ENCODE measurements at regions not wholly inside any gene's neighbourhood (a gene's known extent, or its start where the extent isn't known, plus 50 kb on each side); places are given as distances from the start of the nearest gene placed in this dataset.
"Not testable (repeated sequence)": the region's sequence is repeated elsewhere in the genome, so short reads cannot be mapped to it uniquely, and the experiment has no call there.

DNA sequence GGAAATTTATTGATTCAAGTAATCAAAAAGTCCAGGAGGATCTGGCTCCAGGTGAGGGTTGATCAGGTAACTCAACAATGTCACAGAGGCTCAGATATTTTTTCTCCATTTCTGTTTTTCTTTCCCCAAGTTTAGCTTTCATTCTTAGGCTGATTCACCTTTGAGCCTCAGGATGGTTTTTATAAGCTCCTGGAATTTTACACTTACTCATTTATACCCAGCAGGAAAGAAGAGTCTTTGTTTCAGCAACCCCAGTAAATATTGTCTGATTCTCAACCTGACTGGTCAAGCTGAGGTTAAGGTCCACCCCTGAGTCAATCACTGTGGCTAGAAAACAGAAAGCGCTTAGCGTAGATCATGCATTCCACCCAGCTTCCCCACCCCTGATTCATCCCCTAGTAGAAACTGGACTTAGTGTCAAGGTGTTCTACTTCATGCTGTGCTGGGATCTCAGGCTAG, 500.6 kb downstream of the KIF4B start:
- DNase-seq = no peak

DNA sequence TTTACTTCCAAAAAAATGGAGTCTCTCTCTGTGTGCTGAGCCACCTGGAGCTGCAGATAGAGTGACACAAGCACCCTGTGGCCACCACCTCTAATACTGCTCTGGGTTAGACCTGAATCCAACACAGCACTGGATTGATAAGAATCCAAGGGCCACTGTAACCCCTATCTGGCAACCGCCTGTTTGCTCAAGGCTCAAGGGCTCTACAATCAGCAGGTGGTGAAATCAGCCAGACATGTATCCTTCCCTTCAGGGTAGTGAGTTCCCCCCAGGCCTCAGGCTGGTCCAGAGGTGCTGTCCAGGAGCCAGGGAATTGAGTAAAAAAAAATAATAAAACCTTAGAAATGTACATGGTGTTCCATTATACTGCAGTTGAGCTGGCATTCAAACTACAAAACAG, 509.0 kb downstream of the KIF4B start:
- DNase-seq = no peak

DNA sequence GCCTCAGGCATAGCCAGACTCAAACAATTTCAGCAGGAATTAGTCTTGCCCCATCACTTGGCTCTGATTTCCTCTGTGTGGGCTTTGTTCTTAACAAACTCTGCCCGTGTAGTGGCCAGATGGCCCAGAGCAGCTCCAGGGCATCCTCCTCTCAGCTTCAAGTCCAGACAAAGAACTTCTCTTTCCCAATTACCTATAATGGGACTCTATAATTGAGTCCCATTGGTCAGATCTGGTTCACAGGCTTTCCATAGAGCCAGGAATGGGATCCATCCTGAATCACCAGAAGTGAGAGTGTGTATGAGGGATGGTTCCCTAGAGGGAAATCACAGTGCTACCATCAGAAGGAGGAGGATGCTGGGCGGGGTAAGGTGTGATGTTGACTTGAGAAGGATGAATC, 515.8 kb downstream of the KIF4B start:
- DNase-seq = peak; percentile 31

DNA sequence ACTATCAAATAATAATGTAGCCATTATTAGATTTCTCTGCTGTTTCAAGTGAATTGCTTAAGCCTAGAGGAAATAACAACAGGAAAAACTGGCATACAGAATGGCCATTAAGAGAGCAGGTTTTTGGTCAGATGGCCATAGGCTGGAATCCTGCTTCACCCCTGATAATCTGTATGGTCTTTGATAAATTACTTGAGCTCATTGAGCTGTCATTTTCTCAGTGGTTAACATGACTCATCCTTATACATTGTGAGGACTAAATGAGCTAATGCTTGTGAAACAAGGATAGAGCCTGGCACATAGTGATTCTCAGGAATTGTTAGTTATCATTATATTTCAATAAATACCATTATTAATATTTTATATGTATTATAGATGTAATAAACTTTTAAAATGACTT, 516.5 kb downstream of the KIF4B start:
- DNase-seq = no peak

DNA sequence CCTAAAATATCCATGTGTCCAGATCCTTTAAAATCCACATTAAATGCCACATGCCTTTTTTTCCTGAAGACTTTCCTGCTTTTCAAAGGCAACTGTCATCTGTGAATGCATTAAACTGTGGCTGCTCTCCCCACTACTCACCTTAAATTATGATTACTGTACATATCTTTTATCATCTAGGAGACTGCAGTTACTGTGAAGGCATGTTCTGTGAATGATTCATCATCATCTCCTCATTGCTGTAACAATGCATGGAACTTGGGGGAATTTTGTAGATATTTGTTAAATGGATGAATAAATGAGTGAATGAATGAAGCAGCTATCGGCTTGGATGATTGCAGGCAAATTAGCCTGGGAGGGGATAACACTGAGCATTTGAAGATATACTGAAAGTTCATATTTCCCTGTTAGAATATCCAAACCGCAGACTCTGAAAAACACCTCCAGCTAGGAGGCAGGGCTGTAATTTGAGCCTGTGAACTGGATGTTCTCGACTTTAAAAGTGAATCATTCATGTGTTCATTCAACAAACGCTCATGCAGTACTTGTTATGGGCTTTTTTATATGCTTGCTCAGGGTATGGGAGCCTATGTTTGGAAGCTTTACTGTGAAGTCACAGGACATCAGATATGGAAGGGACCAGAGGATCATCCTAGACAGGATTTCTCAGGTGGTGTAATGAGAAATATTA, 519.2 kb downstream of the KIF4B start:
- no peak for DNase-seq

DNA sequence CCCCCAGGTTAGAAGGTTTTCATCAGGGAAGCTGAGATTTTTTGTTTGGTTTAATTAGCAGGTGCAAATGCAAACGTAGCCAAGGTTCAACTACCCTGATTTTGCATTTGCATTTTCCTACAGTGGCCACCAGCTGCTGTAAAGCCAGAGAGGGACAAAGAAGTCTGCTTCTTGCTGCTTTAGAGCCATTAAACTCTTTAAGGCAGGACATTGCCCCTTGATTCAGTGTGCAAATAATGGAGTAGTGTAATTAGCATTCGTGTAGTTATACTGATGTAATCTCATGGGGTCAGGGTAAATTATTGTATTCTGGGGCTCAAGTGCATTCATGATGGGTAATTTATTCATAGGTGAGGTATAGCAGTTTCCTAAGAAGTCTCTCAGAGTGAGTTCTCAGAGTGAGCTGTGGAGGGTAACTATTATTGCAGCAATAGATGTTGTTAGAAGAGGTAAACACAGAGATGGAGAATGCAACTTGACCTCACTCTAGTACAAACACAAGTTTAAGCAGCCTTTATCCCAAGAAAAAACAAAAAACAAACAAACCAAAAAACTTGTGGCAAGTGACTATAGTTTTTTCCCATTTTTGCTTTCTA, 526.5 kb downstream of the KIF4B start:
- peak; percentile 61 for DNase-seq

DNA sequence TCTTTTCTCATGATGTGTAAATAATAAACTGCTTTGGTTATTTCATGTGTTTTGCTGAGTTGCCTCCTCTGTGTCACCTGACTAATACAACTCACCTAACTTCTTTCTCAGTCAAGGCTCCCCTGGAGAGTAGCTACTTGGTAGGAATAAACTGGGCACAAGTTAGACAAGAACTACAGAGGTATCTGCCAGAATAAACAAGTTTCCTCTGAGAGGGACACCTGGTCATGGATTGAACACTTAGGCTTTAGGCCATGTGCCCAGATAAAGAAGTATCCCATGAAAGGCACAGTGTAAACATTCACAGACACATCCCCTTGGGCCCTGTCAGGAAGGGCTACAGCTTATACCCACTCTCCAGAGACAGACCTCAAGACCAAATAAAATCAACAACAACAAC, 532.5 kb downstream of the KIF4B start:
- no peak for DNase-seq

DNA sequence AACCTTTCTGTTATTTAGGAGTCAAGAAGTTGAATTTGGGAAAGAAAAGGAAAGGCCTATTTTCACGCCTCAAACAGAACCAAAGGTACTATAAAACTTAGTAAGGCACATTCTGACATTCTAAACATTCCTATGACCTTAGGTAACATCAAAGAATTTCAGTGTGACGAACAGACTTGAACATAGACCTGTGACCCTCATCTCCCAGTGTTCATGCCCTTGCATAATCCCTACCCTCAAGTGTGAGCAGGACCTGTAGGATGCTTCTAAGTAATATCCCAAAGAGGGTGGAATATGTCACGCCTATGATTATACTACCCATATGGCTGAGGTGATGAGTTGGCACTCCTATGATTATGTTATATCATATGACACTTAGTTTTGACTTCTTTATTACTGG, 540.9 kb downstream of the KIF4B start:
- DNase-seq = no peak

DNA sequence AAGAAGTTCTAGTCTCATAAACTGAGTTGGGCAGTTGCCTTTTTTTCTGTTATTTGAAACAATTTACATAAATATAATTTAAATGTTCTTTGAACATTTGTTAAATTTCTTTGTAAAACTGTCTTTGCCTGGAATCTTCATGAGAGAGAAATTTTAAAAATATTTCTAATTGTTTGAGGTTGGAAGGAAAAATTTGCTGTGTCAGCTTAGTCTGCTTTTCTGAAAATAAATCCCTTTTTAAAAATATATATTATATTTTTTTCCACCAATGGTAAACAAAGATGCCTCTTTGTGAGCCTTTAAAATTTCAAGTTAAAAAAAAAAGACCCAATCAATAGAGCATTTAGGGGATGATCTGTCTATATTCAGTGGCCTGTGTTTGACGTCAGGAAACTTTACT, 542.7 kb downstream of the KIF4B start:
- DNase-seq = no peak

DNA sequence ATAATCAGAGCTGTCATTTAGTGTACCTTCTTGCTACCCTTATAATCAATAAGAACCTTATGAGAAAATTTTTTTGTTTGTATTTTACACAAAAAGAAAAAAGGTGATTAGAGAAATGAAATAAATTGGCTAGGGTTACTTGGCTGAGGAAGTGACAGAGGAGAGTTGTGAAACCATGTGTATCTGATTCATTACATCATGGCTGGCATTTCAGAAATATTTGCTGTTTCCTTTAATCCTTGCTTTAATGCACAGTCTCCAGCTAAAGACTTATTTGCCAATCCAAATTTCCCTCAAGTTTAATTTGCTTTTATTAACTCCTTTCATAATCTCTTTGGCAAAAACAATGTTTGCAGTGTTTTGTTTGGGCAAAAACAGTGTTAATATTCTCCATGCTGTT, 543.1 kb downstream of the KIF4B start:
- DNase-seq = no peak

DNA sequence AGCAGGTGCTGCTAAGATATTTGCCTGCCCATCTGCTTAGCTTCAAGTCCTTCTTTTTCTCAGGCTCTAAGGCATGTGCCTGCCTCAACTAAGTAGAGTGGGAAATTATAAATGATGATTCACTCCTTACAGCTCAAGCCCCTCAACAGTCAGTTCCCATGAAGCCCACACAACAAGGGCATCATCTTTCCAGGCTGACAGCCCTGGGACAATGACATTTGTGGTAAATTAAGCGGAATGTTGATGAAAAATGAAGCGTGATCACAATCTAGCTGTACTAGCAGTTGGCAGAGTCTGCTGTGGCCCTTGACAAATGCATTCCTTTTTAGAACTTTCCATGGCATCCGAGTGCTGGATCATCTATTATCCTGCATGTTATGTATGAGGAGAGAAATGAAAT, 548.6 kb downstream of the KIF4B start:
- no peak for DNase-seq

DNA sequence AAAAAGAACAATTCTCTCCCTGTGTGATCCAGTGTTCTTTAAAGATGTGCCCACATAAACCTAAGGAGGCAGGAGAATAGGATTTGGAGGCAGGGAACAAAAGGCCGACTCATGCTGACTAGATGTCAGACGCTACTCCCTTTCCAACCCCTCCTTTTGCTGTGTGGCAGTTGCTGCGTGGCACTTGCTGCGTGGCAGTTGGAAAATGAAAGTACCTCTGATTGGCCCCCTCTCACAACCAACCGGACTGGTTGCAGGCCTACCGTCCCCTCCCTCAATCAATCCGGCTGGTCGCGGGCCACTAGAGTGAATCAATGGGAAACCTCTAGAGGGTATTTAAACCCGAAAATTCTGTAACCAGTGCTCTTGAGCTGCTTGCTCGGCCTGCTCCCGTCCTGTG, 551.0 kb downstream of the KIF4B start:
- no peak for DNase-seq

DNA sequence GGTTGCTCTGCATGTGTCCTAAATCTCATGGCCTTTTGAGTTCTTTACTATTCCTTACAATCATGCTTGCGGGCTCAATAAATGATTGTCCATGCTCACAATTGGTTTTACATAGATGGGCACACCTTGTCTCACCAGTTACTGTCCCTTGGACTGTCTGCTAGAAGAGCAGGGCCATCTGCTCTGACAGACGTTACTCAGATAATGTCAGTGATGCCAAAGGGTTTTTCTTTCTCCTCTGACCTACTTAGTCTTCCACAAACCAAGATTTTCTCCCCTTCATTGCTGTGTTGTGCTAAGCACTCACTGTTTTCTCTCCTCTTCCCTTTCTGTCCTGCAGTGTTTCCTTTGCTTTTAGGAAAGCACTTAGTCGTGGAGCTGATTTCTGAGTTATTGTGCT, 562.3 kb downstream of the KIF4B start:
- no peak for DNase-seq

DNA sequence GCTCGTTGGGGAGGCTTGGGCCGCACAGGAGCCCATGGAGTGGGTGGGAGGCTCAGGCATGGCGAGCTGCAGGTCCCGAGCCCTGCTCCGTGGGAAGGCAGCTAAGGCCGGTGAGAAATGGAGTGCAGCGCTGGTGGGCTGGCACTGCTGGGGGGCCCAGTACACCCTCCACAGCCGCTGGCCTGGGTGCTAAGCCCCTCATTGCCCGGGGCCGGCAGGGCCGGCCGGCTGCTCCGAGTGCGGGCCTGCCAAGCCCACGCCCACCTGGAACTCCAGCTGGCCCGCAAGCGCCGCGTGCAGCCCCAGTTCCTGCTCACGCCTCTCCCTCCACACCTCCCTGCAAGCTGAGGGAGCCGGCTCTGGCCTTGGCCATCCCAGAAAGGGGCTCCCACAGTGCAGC, 573.3 kb downstream of the KIF4B start:
- not testable (repeated sequence) for DNase-seq

DNA sequence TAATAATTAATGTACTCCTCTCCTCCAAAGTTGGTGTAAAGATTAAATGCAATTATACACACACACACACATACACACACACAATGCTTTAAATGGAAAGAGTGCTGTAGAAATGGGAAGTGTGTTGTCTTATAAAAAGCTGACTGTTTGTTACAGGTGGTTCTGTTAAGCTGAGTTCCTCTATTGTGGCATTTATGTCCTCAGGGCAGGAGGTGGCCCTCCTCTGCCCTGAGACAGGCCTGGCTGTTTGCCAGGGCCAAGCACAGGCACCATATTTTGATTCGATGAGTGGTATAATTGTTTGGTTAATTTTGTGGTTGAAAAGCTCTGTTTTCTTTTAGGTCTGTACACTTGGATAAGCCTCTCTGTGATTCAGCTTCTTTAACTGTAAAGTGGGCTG, 573.9 kb downstream of the KIF4B start:
- DNase-seq = peak; percentile 57

DNA sequence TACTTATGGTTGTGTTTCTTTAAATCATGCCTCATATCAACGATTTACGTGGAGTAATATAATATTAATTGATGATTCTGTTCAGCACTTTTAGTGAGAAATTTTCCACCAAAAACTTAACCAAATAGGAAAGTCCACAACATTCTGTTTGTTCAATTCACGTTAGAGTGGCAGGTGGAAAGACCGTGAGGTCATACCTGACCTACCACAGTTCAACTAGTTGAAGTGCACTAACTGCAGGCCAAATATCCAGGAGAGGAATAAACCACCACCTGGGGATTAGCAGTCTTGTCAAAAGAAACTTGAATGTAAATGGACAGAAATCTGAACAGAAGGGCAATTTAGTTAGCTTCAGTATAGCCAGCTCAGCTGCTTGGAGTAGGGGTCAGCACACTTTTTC, 577.7 kb downstream of the KIF4B start:
- no peak for DNase-seq

DNA sequence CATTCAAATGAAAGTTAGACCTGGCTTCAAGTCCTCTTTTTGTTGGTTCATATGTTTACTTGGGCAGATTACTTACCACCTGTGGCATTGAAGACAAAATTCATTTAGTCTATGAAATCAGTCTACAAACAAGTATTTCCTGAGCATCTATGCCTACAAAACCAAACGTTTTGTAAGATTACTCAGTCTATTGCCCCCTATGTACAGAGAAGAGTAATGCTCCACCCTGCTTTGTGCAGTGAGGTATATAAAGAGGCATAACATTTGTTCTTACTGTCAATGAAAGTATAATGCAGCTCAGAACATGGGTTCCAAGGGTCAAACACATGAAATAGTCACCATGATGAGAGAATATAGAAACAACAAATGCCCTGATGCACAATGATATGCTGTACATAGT, 580.7 kb downstream of the KIF4B start:
- DNase-seq = no peak

DNA sequence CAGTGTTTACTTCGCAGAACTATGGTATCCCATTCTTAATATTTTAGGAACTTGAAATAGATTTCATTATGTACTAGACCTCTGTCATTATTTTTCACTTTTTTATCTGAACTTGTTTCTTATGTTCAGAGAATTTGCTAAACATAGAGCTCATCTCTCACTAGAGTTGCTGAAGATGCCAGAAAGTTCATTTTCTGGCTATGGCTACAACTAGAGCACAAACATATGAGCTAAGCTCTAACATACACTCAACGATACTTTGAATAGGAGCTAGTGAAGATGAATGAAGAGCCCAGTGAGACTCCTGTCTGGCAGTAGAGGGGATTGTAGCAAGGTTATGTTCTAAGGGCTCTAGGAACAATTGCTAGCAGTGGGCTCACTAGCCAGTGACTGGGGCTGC, 582.2 kb downstream of the KIF4B start:
- DNase-seq = no peak

DNA sequence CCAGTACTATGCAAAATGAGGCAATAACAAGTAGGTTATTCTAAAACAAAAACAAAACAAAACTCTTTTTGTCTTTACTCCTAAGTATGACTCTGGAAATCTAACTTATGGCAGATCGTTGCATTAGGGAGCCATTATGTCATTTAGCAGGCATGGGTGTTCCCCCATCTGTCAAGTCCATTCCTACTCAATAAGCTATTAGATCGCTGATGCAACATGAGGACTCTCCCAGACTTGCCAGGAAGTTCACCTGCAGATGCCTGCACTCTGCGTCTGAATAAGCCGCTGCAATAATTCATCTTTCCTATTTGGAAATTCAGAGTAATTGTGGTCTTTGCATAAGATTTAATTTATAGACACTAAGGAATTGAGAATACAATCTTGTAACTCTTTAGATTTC, 585.0 kb downstream of the KIF4B start:
- DNase-seq = no peak

DNA sequence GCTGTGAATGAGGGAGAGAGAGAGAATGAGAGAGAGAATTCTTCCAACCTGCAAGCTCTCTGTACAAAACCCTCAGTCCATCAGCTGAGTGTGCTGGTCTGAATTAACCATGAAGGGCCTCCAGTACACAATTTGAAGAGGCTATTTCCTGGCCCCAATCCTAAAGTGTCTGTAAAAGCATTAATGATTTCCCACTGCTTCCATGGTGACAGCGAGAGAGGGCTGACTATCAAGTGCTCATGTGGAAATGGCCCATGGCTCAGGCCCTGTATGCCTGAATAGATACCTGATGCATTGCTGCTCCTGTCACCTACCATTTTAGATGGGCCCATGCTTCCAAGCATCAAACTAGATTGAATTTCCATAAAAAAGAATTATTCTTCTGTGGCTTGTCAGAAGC, 592.4 kb downstream of the KIF4B start:
- no peak for DNase-seq

DNA sequence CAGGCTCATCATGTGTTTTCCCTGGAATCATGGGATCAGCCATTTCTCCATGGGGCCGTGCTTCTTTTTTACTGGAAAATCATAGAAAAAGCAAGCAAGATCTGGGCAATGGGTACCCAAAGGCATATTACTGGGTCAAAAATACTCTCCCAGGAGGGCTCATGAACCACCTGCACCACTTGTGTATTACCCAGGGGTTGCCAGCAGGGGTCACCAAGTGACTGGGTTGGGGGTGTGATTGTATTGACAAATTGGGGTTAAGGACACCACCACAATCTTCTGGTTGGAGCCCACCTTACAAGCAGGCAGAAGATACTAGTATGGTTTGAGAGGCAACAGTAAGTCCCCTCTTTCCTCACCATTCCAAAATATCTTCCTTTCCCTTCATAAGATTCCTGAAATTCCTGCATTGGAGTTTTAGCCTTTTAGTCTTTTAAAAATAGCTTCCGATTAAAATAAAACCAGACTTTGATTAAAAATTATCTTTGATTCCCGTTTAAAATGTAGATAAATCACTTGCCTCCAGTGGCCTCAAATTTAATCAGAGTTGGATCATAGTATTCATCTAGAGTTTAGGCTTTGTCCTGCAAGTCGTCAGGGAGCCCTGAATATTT, 603.3 kb downstream of the KIF4B start:
- peak; percentile 1 for DNase-seq

DNA sequence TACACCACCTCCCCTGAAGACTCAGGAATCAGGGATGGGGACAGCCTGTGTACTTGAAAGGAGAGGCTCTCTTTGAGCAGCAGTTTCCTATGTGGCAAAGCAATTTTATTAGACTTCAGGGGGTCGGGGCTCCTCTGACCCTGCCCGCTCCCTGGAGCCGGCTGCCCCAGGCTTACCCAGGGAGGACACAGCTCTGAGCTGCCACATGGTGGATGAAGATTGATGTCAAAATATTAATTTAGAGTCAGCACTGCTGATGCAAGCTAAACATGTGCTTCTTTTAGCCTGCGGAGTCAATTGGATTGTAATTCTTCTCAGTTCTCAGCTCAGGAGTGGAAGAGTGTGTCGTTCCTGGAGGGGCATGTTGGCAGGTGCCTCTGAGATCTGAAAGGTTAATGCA, 606.1 kb downstream of the KIF4B start:
- no peak for DNase-seq

DNA sequence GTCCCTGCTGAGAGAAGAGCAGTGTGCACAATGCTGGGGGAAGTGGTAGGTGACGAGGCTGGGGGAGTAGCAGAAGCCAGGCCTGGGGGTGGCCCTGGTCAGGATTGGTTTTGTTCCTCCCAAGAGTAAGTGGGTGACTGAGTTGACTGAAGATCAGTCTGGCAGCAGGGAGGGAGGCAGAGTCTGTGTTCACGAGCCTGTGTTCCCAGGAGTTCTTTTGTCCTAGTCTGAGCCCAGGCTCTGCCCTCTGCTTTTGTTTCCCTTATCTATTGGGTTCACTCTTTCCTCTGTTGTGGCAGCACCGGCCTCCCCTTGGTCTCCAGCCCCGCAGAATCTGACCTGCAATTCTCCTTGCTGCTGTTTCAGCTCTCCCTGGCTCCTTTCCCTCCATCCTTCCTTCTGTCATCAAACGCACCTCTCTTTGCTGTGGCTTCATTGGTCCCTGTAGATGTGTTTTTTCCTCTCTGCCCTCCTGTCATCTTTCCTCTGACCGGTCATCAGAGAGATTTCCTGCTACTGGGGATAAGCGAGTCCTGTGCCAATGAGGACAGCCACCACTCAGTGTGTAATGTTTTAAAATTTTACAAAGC, 607.4 kb downstream of the KIF4B start:
- DNase-seq = no peak

DNA sequence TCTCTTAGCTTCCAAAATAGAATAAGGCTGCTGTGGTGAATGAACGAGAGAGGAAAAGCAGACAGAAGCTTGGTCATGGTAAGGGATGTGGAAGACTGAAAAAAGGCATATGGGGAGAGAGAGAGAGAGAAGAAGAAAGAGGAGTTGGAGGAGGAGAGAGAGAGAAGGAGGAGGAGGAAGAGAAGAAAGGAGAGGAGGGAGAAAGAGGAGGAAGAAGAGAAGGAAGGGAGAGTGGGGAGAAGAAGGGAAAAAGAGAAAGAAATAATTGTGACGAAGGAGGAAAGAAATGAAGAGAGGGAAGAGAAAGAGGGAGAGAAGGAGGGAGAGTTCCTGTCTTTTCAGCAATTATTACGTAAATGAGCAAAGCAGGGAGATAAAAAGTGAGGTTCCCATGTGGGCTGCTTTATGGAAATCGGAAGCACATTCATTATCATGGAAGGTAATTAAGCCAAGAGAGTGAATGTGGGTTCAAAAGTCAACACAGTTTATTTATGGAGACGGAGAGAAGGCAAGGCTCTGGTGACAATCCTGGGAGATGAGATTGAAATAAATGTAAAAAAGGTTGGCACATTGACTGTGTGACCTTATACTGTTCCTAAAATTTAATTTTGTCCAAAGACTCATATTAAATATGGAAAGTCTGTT, 611.2 kb downstream of the KIF4B start:
- DNase-seq = no peak

All from NCI-H146 (cell line).